Naive thymus-derived CD4-positive, alpha-beta T cell (primary cell): ENCODE measurements at regions not wholly inside any gene's neighbourhood (a gene's known extent, or its start where the extent isn't known, plus 50 kb on each side); places are given as distances from the start of the nearest gene placed in this dataset.

ENCODE experiments used
- ATAC-seq: fragments of 150-1000 bp; cut with Tn5 transposase; 2 replicates; pipeline ENCODE4 v1.10.0; 2021; ENCODE audit warnings: mild to moderate bottlenecking, moderate library complexity
- CTCF ChIA-PET: fragments of 350-600 bp; sonication (Branson Sonifier 250); formaldehyde crosslinking; loops from one replicate; lab custom pipeline; 2021; ENCODE audit warnings: antibody characterized with exemption; lab: Charles Lee
- POLR2A ChIA-PET: fragments of 350-600 bp; sonication (Branson Sonifier 250); formaldehyde crosslinking; loops from one replicate; lab custom pipeline; 2021; ENCODE audit warnings: antibody characterized with exemption, inconsistent platforms; lab: Charles Lee
- DNase-seq, 9 donors: peaks; one replicate each; pipeline versions ENCODE4 v3.0.0 to v3.0.0-alpha.2; 2020 to 2022; ENCODE audit warnings: mixed read lengths in 1 of 9
- H3K27ac ChIP-seq: one replicate; pipeline ENCODE4 v1.7.0; 2013; ENCODE audit warnings: mild to moderate bottlenecking, low read depth, low read length, moderate library complexity
- H3K27me3 ChIP-seq, 2 donors: one replicate each; pipeline ENCODE4 v1.7.0; 2013; ENCODE audit warnings: low read length in 2 of 2, mild to moderate bottlenecking in 2 of 2, moderate library complexity in 2 of 2; ENCODE audit not compliant: control insufficient read depth in 2 of 2, insufficient read depth in 2 of 2
- H3K36me3 ChIP-seq, 3 experiments: 1 replicate in 2 of 3; 2 replicates in 1 of 3; pipeline ENCODE4 v1.7.0; 2013; ENCODE audit warnings: low read length in 3 of 3, mild to moderate bottlenecking in 3 of 3, moderate library complexity in 1 of 3; ENCODE audit not compliant: insufficient read depth in 3 of 3, control insufficient read depth in 2 of 3
- H3K4me1 ChIP-seq, 2 donors: one replicate each; pipeline ENCODE4 v1.7.0; 2013; ENCODE audit warnings: low read length in 2 of 2, mild to moderate bottlenecking in 2 of 2, moderate library complexity in 1 of 2; ENCODE audit not compliant: control insufficient read depth in 2 of 2, insufficient read depth in 2 of 2
- H3K4me3 ChIP-seq: 2 replicates; pipeline ENCODE4 v1.7.0; 2013; ENCODE audit warnings: mild to moderate bottlenecking, low read length
- H3K9me3 ChIP-seq, 3 experiments: 1 replicate in 2 of 3; 2 replicates in 1 of 3; pipeline ENCODE4 v1.7.0; 2013; ENCODE audit warnings: low read length in 3 of 3; ENCODE audit not compliant: control insufficient read depth in 2 of 3
- H3K27ac Mint-ChIP-seq, 9 donors: one replicate each; pipeline ENCODE4 v1.8.0; 2020 to 2022; ENCODE audit warnings: mixed read lengths in 9 of 9, mild to moderate bottlenecking in 8 of 9, moderate library complexity in 5 of 9, inconsistent platforms in 2 of 9
- H3K27me3 Mint-ChIP-seq, 5 donors: one replicate each; pipeline ENCODE4 v1.8.0; 2021 to 2022; ENCODE audit warnings: mixed read lengths in 5 of 5, mild to moderate bottlenecking in 1 of 5
- H3K36me3 Mint-ChIP-seq, 5 donors: one replicate each; pipeline ENCODE4 v1.8.0; 2020 to 2022; ENCODE audit warnings: mixed read lengths in 5 of 5, mild to moderate bottlenecking in 3 of 5, inconsistent platforms in 1 of 5
- H3K4me1 Mint-ChIP-seq, 7 donors: one replicate each; pipeline ENCODE4 v1.8.0; 2020 to 2022; ENCODE audit warnings: mixed read lengths in 7 of 7, mild to moderate bottlenecking in 3 of 7, inconsistent platforms in 1 of 7
- H3K4me3 Mint-ChIP-seq, 10 donors: one replicate each; pipeline ENCODE4 v1.8.0; 2020 to 2022; ENCODE audit warnings: mild to moderate bottlenecking in 10 of 10, mixed read lengths in 10 of 10, moderate library complexity in 6 of 10, inconsistent platforms in 2 of 10
- H3K9me3 Mint-ChIP-seq, 11 donors: one replicate each; pipeline ENCODE4 v1.8.0; 2020 to 2022; ENCODE audit warnings: mixed read lengths in 11 of 11, mild to moderate bottlenecking in 4 of 11, inconsistent platforms in 1 of 11, moderate library complexity in 1 of 11
- intact Hi-C, 2 donors: fragments of 100-400 bp; cut with micrococcal nuclease; formaldehyde crosslinking; loops; one replicate each; pipeline ENCODE4 v1.15.1; 2023

GRCh38 chr10:20630092-20630643 is 266.9 kb downstream of the NEBL start:
- Mint-ChIP-seq H3K27ac (no peak overlapping the region), H3K27me3 (no peaks in the 10 kb centered on the region), H3K4me3 (no peak overlapping the region), H3K9me3 (peaks cover 0 to 4% (median 0%) of the 10 kb centered on the region in 11 donors), H3K36me3 (no peaks in the 10 kb centered on the region), H3K4me1 (no peaks in the 10 kb centered on the region)
- Histone ChIP-seq H3K27ac (no peak overlapping the region), H3K9me3 (no peaks in the 10 kb centered on the region), H3K4me3 (no peak overlapping the region), H3K27me3 (no peaks in the 10 kb centered on the region), H3K4me1 (no peaks in the 10 kb centered on the region), H3K36me3 (no peaks in the 10 kb centered on the region)
- ATAC-seq: no peak
- intact Hi-C loops: no loop called here
- ChIA-PET CTCF (no interaction called here), POLR2A (interaction anchor here (0.7 kb wide), 1 partner anchor 580 kb away, joined by 3 read pairs; no protein-coding TSS in a partner anchor)
- no peak for DNase-seq

- DNase-seq: no peak
- Mint-ChIP-seq H3K4me1 (peaks cover 0 to 4% (median 0%) of the 10 kb centered on the region in 7 donors), H3K9me3 (peaks cover 0 to 4% (median 0%) of the 10 kb centered on the region in 11 donors), H3K27ac (no peak overlapping the region), H3K36me3 (no peaks in the 10 kb centered on the region), H3K27me3 (no peaks in the 10 kb centered on the region), H3K4me3 (no peak overlapping the region)
- ChIA-PET CTCF (no interaction called here), POLR2A (no interaction called here)
- H3K9me3 ChIP-seq: no peaks in the 10 kb centered on the region
- no peak overlapping the region for H3K4me3 ChIP-seq
- no peak for ATAC-seq
- H3K27me3 ChIP-seq: no peaks in the 10 kb centered on the region
- intact Hi-C loops: no loop called here
- no peaks in the 10 kb centered on the region for H3K4me1 ChIP-seq
- no peak overlapping the region for H3K27ac ChIP-seq
- H3K36me3 ChIP-seq: no peaks in the 10 kb centered on the region
Measured at GRCh38 chr10:20627946-20628507, 269.1 kb downstream of the NEBL start.

GRCh38 chr10:20627087-20627486 is 270.0 kb downstream of the NEBL start:
- DNase-seq: no peak

GRCh38 chr10:20625868-20626267 is 271.2 kb downstream of the NEBL start:
- Histone ChIP-seq H3K36me3 (no peaks in the 10 kb centered on the region), H3K4me3 (no peak overlapping the region), H3K27me3 (no peaks in the 10 kb centered on the region), H3K4me1 (no peaks in the 10 kb centered on the region), H3K9me3 (no peaks in the 10 kb centered on the region), H3K27ac (no peak overlapping the region)
- peaks cover 0 to 7% (median 0%) of the 10 kb centered on the region in 7 donors for H3K4me1 Mint-ChIP-seq
- peaks cover 0 to 4% (median 0%) of the 10 kb centered on the region in 11 donors for H3K9me3 Mint-ChIP-seq
- ChIA-PET CTCF (no interaction called here), POLR2A (no interaction called here)
- no peak overlapping the region for H3K27ac Mint-ChIP-seq
- no peak for ATAC-seq
- H3K36me3 Mint-ChIP-seq: no peaks in the 10 kb centered on the region
- intact Hi-C loops: no loop called here
- no peak overlapping the region for H3K4me3 Mint-ChIP-seq
- no peak for DNase-seq
- H3K27me3 Mint-ChIP-seq: no peaks in the 10 kb centered on the region

More at GRCh38 chr10:20627087-20627486, 270.0 kb downstream of the NEBL start:
- ATAC-seq: no peak
- no peaks in the 10 kb centered on the region for H3K27me3 ChIP-seq
- no peak overlapping the region for H3K4me3 ChIP-seq
- Mint-ChIP-seq H3K4me3 (no peak overlapping the region), H3K9me3 (peaks cover 0 to 4% (median 0%) of the 10 kb centered on the region in 11 donors), H3K27me3 (no peaks in the 10 kb centered on the region), H3K27ac (no peak overlapping the region), H3K4me1 (peaks cover 0 to 7% (median 0%) of the 10 kb centered on the region in 7 donors), H3K36me3 (no peaks in the 10 kb centered on the region)
- no peaks in the 10 kb centered on the region for H3K36me3 ChIP-seq
- H3K27ac ChIP-seq: no peak overlapping the region
- intact Hi-C loops: no loop called here
- ChIA-PET POLR2A (no interaction called here), CTCF (no interaction called here)
- H3K4me1 ChIP-seq: no peaks in the 10 kb centered on the region
- H3K9me3 ChIP-seq: no peaks in the 10 kb centered on the region

GRCh38 chr10:20624642-20625041 is 272.5 kb downstream of the NEBL start:
- no peak overlapping the region for H3K27ac ChIP-seq
- no peak for DNase-seq
- Mint-ChIP-seq H3K36me3 (no peaks in the 10 kb centered on the region), H3K4me1 (peaks cover 0 to 7% (median 0%) of the 10 kb centered on the region in 7 donors), H3K9me3 (peaks cover 0 to 4% (median 0%) of the 10 kb centered on the region in 11 donors), H3K27me3 (no peaks in the 10 kb centered on the region), H3K4me3 (no peak overlapping the region), H3K27ac (no peak overlapping the region)
- ChIA-PET POLR2A (interaction anchor here (0.7 kb wide), 1 partner anchor 118 kb away, joined by 3 read pairs; no protein-coding TSS in a partner anchor), CTCF (no interaction called here)
- H3K27me3 ChIP-seq: no peaks in the 10 kb centered on the region
- H3K4me3 ChIP-seq: no peak overlapping the region
- no peaks in the 10 kb centered on the region for H3K36me3 ChIP-seq
- H3K9me3 ChIP-seq: no peaks in the 10 kb centered on the region
- ATAC-seq: no peak
- intact Hi-C loops: no loop called here
- no peaks in the 10 kb centered on the region for H3K4me1 ChIP-seq

- Mint-ChIP-seq H3K4me3 (no peak overlapping the region), H3K27me3 (no peaks in the 10 kb centered on the region), H3K4me1 (peaks cover 0 to 7% (median 0%) of the 10 kb centered on the region in 7 donors), H3K36me3 (no peaks in the 10 kb centered on the region), H3K9me3 (peaks cover 0 to 4% (median 0%) of the 10 kb centered on the region in 11 donors), H3K27ac (no peak overlapping the region)
- ATAC-seq (no peak), DNase-seq (no peak)
- Histone ChIP-seq H3K27ac (no peak overlapping the region), H3K27me3 (no peaks in the 10 kb centered on the region), H3K4me1 (no peaks in the 10 kb centered on the region), H3K36me3 (no peaks in the 10 kb centered on the region), H3K4me3 (no peak overlapping the region), H3K9me3 (no peaks in the 10 kb centered on the region)
- POLR2A ChIA-PET: no interaction called here
- intact Hi-C loops: no loop called here
- CTCF ChIA-PET: no interaction called here
Measured at GRCh38 chr10:20623546-20623945, 273.6 kb downstream of the NEBL start.
